ENCODE measurements at regions not wholly inside any gene's neighbourhood (a gene's known extent, or its start where the extent isn't known, plus 50 kb on each side); places are given as distances from the start of the nearest gene placed in this dataset.

DNA sequence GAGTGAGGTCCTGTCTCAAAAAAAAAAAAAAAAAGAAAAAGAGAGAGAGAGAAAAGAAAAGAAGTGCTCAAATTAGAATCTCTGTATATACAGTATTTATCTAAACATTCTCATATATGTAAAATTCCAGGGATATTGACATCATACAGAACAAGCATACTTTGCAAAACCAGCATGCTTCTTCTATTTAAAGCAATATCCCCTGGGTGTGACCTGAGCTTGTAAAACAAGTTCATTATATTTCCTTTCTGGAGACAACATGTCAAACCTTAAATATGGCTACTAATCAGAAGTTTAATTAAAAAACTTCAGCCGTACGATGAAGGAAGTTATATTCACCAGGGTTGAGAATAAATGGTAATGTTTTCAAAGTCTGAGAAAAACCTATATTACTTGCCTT, 175.8 kb upstream of the HMGA2 start:
- Histone ChIP-seq H3K36me3 (no peaks in the 10 kb centered on the region), H3K4me3 (no peak overlapping the region), H3K4me1 (peaks cover 0 to 6% (median 0%) of the 10 kb centered on the region in 4 donors), H3K9me3 (no peaks in the 10 kb centered on the region), H3K27ac (replicated peaks in 1 of 4) (no peak overlapping the region), H3K27me3 (no peaks in the 10 kb centered on the region)
- TF ChIP-seq POLR2AphosphoS5 (IDR thresholded peaks at IDR 0.05) (no peak), POLR2A (IDR thresholded peaks at IDR 0.05; ENCODE audit: low read depth) (no peak), EP300 (IDR thresholded peaks at IDR 0.05) (no peak)
- TF ChIP-seq, protein P1, sequence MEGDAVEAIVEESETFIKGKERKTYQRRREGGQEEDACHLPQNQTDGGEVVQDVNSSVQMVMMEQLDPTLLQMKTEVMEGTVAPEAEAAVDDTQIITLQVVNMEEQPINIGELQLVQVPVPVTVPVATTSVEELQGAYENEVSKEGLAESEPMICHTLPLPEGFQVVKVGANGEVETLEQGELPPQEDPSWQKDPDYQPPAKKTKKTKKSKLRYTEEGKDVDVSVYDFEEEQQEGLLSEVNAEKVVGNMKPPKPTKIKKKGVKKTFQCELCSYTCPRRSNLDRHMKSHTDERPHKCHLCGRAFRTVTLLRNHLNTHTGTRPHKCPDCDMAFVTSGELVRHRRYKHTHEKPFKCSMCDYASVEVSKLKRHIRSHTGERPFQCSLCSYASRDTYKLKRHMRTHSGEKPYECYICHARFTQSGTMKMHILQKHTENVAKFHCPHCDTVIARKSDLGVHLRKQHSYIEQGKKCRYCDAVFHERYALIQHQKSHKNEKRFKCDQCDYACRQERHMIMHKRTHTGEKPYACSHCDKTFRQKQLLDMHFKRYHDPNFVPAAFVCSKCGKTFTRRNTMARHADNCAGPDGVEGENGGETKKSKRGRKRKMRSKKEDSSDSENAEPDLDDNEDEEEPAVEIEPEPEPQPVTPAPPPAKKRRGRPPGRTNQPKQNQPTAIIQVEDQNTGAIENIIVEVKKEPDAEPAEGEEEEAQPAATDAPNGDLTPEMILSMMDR (IDR thresholded peaks at IDR 0.05): no peak
- DNase-seq (ENCODE audit: extremely low spot score): no peak
- intact Hi-C loops (cut with DNase I): no loop called here
- WGBS: 57% methylated on average over 2 of the region's 2 CpGs

- H3K4me3 ChIP-seq: no peak overlapping the region
- TF ChIP-seq EP300 (IDR thresholded peaks at IDR 0.05) (no peak), POLR2AphosphoS5 (IDR thresholded peaks at IDR 0.05) (peak; percentile 18 to 27), POLR2A (IDR thresholded peaks at IDR 0.05; ENCODE audit: low read depth) (no peak)
- TF ChIP-seq, protein P1 (IDR thresholded peaks at IDR 0.05): no peak
- H3K36me3 ChIP-seq: no peaks in the 10 kb centered on the region
- peaks cover 0 to 6% (median 0%) of the 10 kb centered on the region in 4 donors for H3K4me1 ChIP-seq
- no peak overlapping the region for H3K27ac ChIP-seq (replicated peaks in 1 of 4)
- 42% methylated on average over 3 of the region's 3 CpGs for WGBS
- H3K9me3 ChIP-seq: no peaks in the 10 kb centered on the region
- intact Hi-C loops (cut with DNase I): no loop called here
- no peaks in the 10 kb centered on the region for H3K27me3 ChIP-seq
- no peak for DNase-seq (ENCODE audit: extremely low spot score)
Measured at GRCh38 chr12:65649126-65649525, 175.2 kb upstream of the HMGA2 start.

DNA sequence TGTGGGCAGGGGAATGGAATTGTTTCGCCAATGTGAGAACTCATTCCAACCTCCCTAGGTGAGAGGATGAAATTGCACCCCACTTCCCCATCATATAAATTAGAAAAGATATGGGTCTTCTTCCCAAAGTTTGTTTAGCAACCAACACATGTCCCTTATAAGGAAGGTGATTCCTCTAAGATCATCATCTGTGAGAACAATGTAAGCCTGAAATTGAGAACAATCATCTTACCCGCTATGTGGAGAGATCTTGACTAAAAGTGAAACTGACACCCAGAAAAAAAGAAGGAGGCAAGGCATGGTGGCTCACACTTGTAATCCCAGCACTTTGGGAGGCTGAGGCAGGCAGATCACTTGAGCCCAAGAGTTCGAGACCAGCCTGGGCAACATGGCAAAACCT, 173.2 kb upstream of the HMGA2 start:
- DNase-seq (ENCODE audit: extremely low spot score): no peak
- 94% methylated on average over 3 of the region's 3 CpGs for WGBS

GRCh38 chr12:65653321-65653720, 171.0 kb upstream of the HMGA2 start:
- 94% methylated on average over 2 of the region's 2 CpGs for WGBS
- H3K27me3 ChIP-seq: no peaks in the 10 kb centered on the region
- no peaks in the 10 kb centered on the region for H3K9me3 ChIP-seq
- intact Hi-C loops (cut with DNase I): no loop called here
- TF ChIP-seq POLR2A (IDR thresholded peaks at IDR 0.05; ENCODE audit: low read depth) (no peak), EP300 (IDR thresholded peaks at IDR 0.05) (no peak), POLR2AphosphoS5 (IDR thresholded peaks at IDR 0.05) (no peak)
- TF ChIP-seq, protein P1 (IDR thresholded peaks at IDR 0.05): no peak
- H3K4me1 ChIP-seq: peaks cover 0 to 6% (median 0%) of the 10 kb centered on the region in 4 donors
- no peak for DNase-seq (ENCODE audit: extremely low spot score)
- no peak overlapping the region for H3K4me3 ChIP-seq
- H3K36me3 ChIP-seq: no peaks in the 10 kb centered on the region
- H3K27ac ChIP-seq (replicated peaks in 1 of 4): no peak overlapping the region

More for the DNA sequence above, 173.2 kb upstream of the HMGA2 start:
- Histone ChIP-seq H3K9me3 (no peaks in the 10 kb centered on the region), H3K36me3 (no peaks in the 10 kb centered on the region), H3K4me3 (no peak overlapping the region), H3K27ac (replicated peaks in 1 of 4) (no peak overlapping the region), H3K27me3 (no peaks in the 10 kb centered on the region), H3K4me1 (peaks cover 0 to 6% (median 0%) of the 10 kb centered on the region in 4 donors)
- intact Hi-C loops (cut with DNase I): no loop called here
- TF ChIP-seq, protein P1 (IDR thresholded peaks at IDR 0.05): no peak
- no peak for TF ChIP-seq EP300 (IDR thresholded peaks at IDR 0.05)
- no peak for TF ChIP-seq POLR2AphosphoS5 (IDR thresholded peaks at IDR 0.05)
- no peak for TF ChIP-seq POLR2A (IDR thresholded peaks at IDR 0.05; ENCODE audit: low read depth)

- no peak overlapping the region for H3K27ac ChIP-seq (replicated peaks in 1 of 4)
- DNase-seq (ENCODE audit: extremely low spot score): no peak
- TF ChIP-seq POLR2AphosphoS5 (IDR thresholded peaks at IDR 0.05) (no peak), POLR2A (IDR thresholded peaks at IDR 0.05; ENCODE audit: low read depth) (no peak), EP300 (IDR thresholded peaks at IDR 0.05) (no peak)
- TF ChIP-seq, protein P1 (IDR thresholded peaks at IDR 0.05): no peak
- no peaks in the 10 kb centered on the region for H3K27me3 ChIP-seq
- peaks cover 0 to 1% (median 0%) of the 10 kb centered on the region in 4 donors for H3K4me1 ChIP-seq
- 78% methylated on average over 8 of the region's 8 CpGs for WGBS
- H3K9me3 ChIP-seq: no peaks in the 10 kb centered on the region
- intact Hi-C loops (cut with DNase I): no loop called here
- no peak overlapping the region for H3K4me3 ChIP-seq
- no peaks in the 10 kb centered on the region for H3K36me3 ChIP-seq
Measured at GRCh38 chr12:65653946-65654629, 170.2 kb upstream of the HMGA2 start.
